ENCODE measurements at regions not wholly inside any gene's neighbourhood (a gene's known extent, or its start where the extent isn't known, plus 50 kb on each side); places are given as distances from the start of the nearest gene placed in this dataset.
A peak's percentile ranks its signal among the peaks of the same experiment; 100 is the strongest.

- Histone ChIP-seq H3K27ac (ENCODE audit: low read length) (peak overlapping the region; percentile 65), H3K36me3 (ENCODE audit: control insufficient read depth, insufficient read depth, low read length) (no peaks in the 10 kb centered on the region)
- DNase-seq, result peak; percentile 86
Measured at GRCh38 chr5:125583321-125584139, 837.1 kb upstream of the ZNF608 start.

GRCh38 chr5:125584140-125584520, 837.7 kb upstream of the ZNF608 start:
- H3K4me3 ChIP-seq (ENCODE audit: low read length), result no peak overlapping the region
- H3K27me3 ChIP-seq (ENCODE audit: control insufficient read depth, insufficient read depth, low read length), result no peaks in the 10 kb centered on the region
- no CpG with 5 or more reads among the region's 3 CpGs for WGBS (ENCODE audit: insufficient coverage)
- no peaks in the 10 kb centered on the region for H3K36me3 ChIP-seq (ENCODE audit: control insufficient read depth, insufficient read depth, low read length)
- no peaks in the 10 kb centered on the region for H3K9me3 ChIP-seq (replicated peaks; ENCODE audit: control insufficient read depth, low read depth, low read length)
- peak overlapping the region; percentile 65 for H3K27ac ChIP-seq (ENCODE audit: low read length)
- H3K4me1 ChIP-seq (ENCODE audit: control insufficient read depth, insufficient read depth, low read length), result peaks cover 12% of the 10 kb centered on the region
- DNase-seq, result peak; percentile 93

More at GRCh38 chr5:125583321-125584139, 837.1 kb upstream of the ZNF608 start:
- Histone ChIP-seq H3K4me1 (ENCODE audit: control insufficient read depth, insufficient read depth, low read length) (peaks cover 12% of the 10 kb centered on the region), H3K27me3 (ENCODE audit: control insufficient read depth, insufficient read depth, low read length) (no peaks in the 10 kb centered on the region), H3K9me3 (replicated peaks; ENCODE audit: control insufficient read depth, low read depth, low read length) (no peaks in the 10 kb centered on the region), H3K4me3 (ENCODE audit: low read length) (no peak overlapping the region)
- 17% methylated on average over 2 of the region's 11 CpGs for WGBS (ENCODE audit: insufficient coverage)

GRCh38 chr5:125587631-125588030, 835.6 kb upstream of the GRAMD2B start:
- no peak overlapping the region for H3K27ac ChIP-seq (ENCODE audit: low read length)
- no CpG with 5 or more reads among the region's 1 CpG for WGBS (ENCODE audit: insufficient coverage)

GRCh38 chr5:125592856-125593255, 830.4 kb upstream of the GRAMD2B start:
- DNase-seq, result no peak
- no CpG with 5 or more reads among the region's 3 CpGs for WGBS (ENCODE audit: insufficient coverage)
- Histone ChIP-seq H3K4me3 (ENCODE audit: low read length) (no peak overlapping the region), H3K27me3 (ENCODE audit: control insufficient read depth, insufficient read depth, low read length) (no peaks in the 10 kb centered on the region), H3K27ac (ENCODE audit: low read length) (no peak overlapping the region), H3K36me3 (ENCODE audit: control insufficient read depth, insufficient read depth, low read length) (no peaks in the 10 kb centered on the region), H3K4me1 (ENCODE audit: control insufficient read depth, insufficient read depth, low read length) (peaks cover 6% of the 10 kb centered on the region), H3K9me3 (replicated peaks; ENCODE audit: control insufficient read depth, low read depth, low read length) (no peaks in the 10 kb centered on the region)

More at GRCh38 chr5:125587631-125588030, 835.6 kb upstream of the GRAMD2B start:
- DNase-seq, result no peak
- no peak overlapping the region for H3K4me3 ChIP-seq (ENCODE audit: low read length)
- no peaks in the 10 kb centered on the region for H3K36me3 ChIP-seq (ENCODE audit: control insufficient read depth, insufficient read depth, low read length)
- H3K9me3 ChIP-seq (replicated peaks; ENCODE audit: control insufficient read depth, low read depth, low read length), result no peaks in the 10 kb centered on the region
- H3K27me3 ChIP-seq (ENCODE audit: control insufficient read depth, insufficient read depth, low read length), result no peaks in the 10 kb centered on the region
- H3K4me1 ChIP-seq (ENCODE audit: control insufficient read depth, insufficient read depth, low read length), result peaks cover 9% of the 10 kb centered on the region

GRCh38 chr5:125595095-125595494, 828.1 kb upstream of the GRAMD2B start:
- Histone ChIP-seq H3K27me3 (ENCODE audit: control insufficient read depth, insufficient read depth, low read length) (no peaks in the 10 kb centered on the region), H3K9me3 (replicated peaks; ENCODE audit: control insufficient read depth, low read depth, low read length) (no peaks in the 10 kb centered on the region), H3K4me1 (ENCODE audit: control insufficient read depth, insufficient read depth, low read length) (peaks cover 6% of the 10 kb centered on the region), H3K27ac (ENCODE audit: low read length) (peak overlapping the region; percentile 54), H3K36me3 (ENCODE audit: control insufficient read depth, insufficient read depth, low read length) (no peaks in the 10 kb centered on the region), H3K4me3 (ENCODE audit: low read length) (no peak overlapping the region)
- DNase-seq, result peak; percentile 94
- 44% methylated on average over 3 of the region's 6 CpGs for WGBS (ENCODE audit: insufficient coverage)

- H3K27ac ChIP-seq (ENCODE audit: low read length), result peak overlapping the region; percentile 63
- 71% methylated on average over 1 of the region's 3 CpGs for WGBS (ENCODE audit: insufficient coverage)
Measured at GRCh38 chr5:125595845-125596244, 827.4 kb upstream of the GRAMD2B start.

GRCh38 chr5:125597338-125597737, 825.9 kb upstream of the GRAMD2B start:
- peak overlapping the region; percentile 60 for H3K27ac ChIP-seq (ENCODE audit: low read length)
- DNase-seq, result peak; percentile 69
- H3K36me3 ChIP-seq (ENCODE audit: control insufficient read depth, insufficient read depth, low read length), result no peaks in the 10 kb centered on the region
- H3K4me3 ChIP-seq (ENCODE audit: low read length), result no peak overlapping the region
- peaks cover 6% of the 10 kb centered on the region for H3K4me1 ChIP-seq (ENCODE audit: control insufficient read depth, insufficient read depth, low read length)
- no peaks in the 10 kb centered on the region for H3K27me3 ChIP-seq (ENCODE audit: control insufficient read depth, insufficient read depth, low read length)
- WGBS (ENCODE audit: insufficient coverage), result no CpG with 5 or more reads among the region's 2 CpGs
- no peaks in the 10 kb centered on the region for H3K9me3 ChIP-seq (replicated peaks; ENCODE audit: control insufficient read depth, low read depth, low read length)

More at GRCh38 chr5:125595845-125596244, 827.4 kb upstream of the GRAMD2B start:
- Histone ChIP-seq H3K9me3 (replicated peaks; ENCODE audit: control insufficient read depth, low read depth, low read length) (no peaks in the 10 kb centered on the region), H3K4me1 (ENCODE audit: control insufficient read depth, insufficient read depth, low read length) (peaks cover 6% of the 10 kb centered on the region), H3K27me3 (ENCODE audit: control insufficient read depth, insufficient read depth, low read length) (no peaks in the 10 kb centered on the region), H3K4me3 (ENCODE audit: low read length) (no peak overlapping the region), H3K36me3 (ENCODE audit: control insufficient read depth, insufficient read depth, low read length) (no peaks in the 10 kb centered on the region)
- DNase-seq, result no peak

GRCh38 chr5:125600559-125600958, 822.6 kb upstream of the GRAMD2B start:
- no peaks in the 10 kb centered on the region for H3K27me3 ChIP-seq (ENCODE audit: control insufficient read depth, insufficient read depth, low read length)
- no peaks in the 10 kb centered on the region for H3K36me3 ChIP-seq (ENCODE audit: control insufficient read depth, insufficient read depth, low read length)

GRCh38 chr5:125602184-125602583, 821.0 kb upstream of the GRAMD2B start:
- H3K9me3 ChIP-seq (replicated peaks; ENCODE audit: control insufficient read depth, low read depth, low read length), result no peaks in the 10 kb centered on the region
- H3K36me3 ChIP-seq (ENCODE audit: control insufficient read depth, insufficient read depth, low read length), result no peaks in the 10 kb centered on the region

More at GRCh38 chr5:125600559-125600958, 822.6 kb upstream of the GRAMD2B start:
- Histone ChIP-seq H3K4me3 (ENCODE audit: low read length) (no peak overlapping the region), H3K9me3 (replicated peaks; ENCODE audit: control insufficient read depth, low read depth, low read length) (no peaks in the 10 kb centered on the region), H3K27ac (ENCODE audit: low read length) (no peak overlapping the region), H3K4me1 (ENCODE audit: control insufficient read depth, insufficient read depth, low read length) (peaks cover 6% of the 10 kb centered on the region)
- DNase-seq, result no peak
- 100% methylated on average over 1 of the region's 1 CpG for WGBS (ENCODE audit: insufficient coverage)

GRCh38 chr5:125603321-125603720, 819.9 kb upstream of the GRAMD2B start:
- Histone ChIP-seq H3K9me3 (replicated peaks; ENCODE audit: control insufficient read depth, low read depth, low read length) (no peaks in the 10 kb centered on the region), H3K4me3 (ENCODE audit: low read length) (no peak overlapping the region), H3K27me3 (ENCODE audit: control insufficient read depth, insufficient read depth, low read length) (no peaks in the 10 kb centered on the region), H3K4me1 (ENCODE audit: control insufficient read depth, insufficient read depth, low read length) (no peaks in the 10 kb centered on the region), H3K36me3 (ENCODE audit: control insufficient read depth, insufficient read depth, low read length) (no peaks in the 10 kb centered on the region), H3K27ac (ENCODE audit: low read length) (no peak overlapping the region)
- DNase-seq, result no peak
- WGBS (ENCODE audit: insufficient coverage), result no CpG with 5 or more reads among the region's 3 CpGs

More at GRCh38 chr5:125602184-125602583, 821.0 kb upstream of the GRAMD2B start:
- no peaks in the 10 kb centered on the region for H3K27me3 ChIP-seq (ENCODE audit: control insufficient read depth, insufficient read depth, low read length)
- H3K27ac ChIP-seq (ENCODE audit: low read length), result no peak overlapping the region
- no peak overlapping the region for H3K4me3 ChIP-seq (ENCODE audit: low read length)
- WGBS (ENCODE audit: insufficient coverage), result no CpG with 5 or more reads among the region's 4 CpGs
- DNase-seq, result no peak
- no peaks in the 10 kb centered on the region for H3K4me1 ChIP-seq (ENCODE audit: control insufficient read depth, insufficient read depth, low read length)
